NB4 (cell line): ENCODE measurements at regions not wholly inside any gene's neighbourhood (a gene's known extent, or its start where the extent isn't known, plus 50 kb on each side); places are given as distances from the start of the nearest gene placed in this dataset.

ENCODE experiments used
- CTCF ChIP-seq: IDR thresholded peaks from one replicate; pipeline ENCODE4 v1.5.1; 2012; ENCODE audit warnings: low read depth, low read length
- MAX ChIP-seq: IDR thresholded peaks from 2 replicates; pipeline ENCODE4 v1.6.1; 2011; ENCODE audit warnings: low read depth, low read length
- MYC ChIP-seq: IDR thresholded peaks from 2 replicates; pipeline ENCODE4 v1.6.1; 2011; ENCODE audit warnings: low read depth, low read length
- POLR2A ChIP-seq: IDR thresholded peaks from 2 replicates; pipeline ENCODE4 v1.6.1; 2011; ENCODE audit warnings: mild to moderate bottlenecking; ENCODE audit not compliant: insufficient read length; ENCODE audit errors: extremely low read depth

GRCh38 chr7:34317039-34317438, 341.0 kb upstream of the NPSR1 start:
- no peak for TF ChIP-seq POLR2A
- no peak for TF ChIP-seq MAX
- no peak for TF ChIP-seq CTCF
- TF ChIP-seq MYC = no peak
